HUES48 (cell line): ENCODE measurements at regions not wholly inside any gene's neighbourhood (a gene's known extent, or its start where the extent isn't known, plus 50 kb on each side); places are given as distances from the start of the nearest gene placed in this dataset.

Experiments
- H3K27ac ChIP-seq: one replicate; pipeline ENCODE4 v1.7.0; 2013; ENCODE audit warnings: low read depth, low read length, inconsistent platforms
- H3K27me3 ChIP-seq: 2 replicates; pipeline ENCODE4 v1.6.1; 2013; ENCODE audit warnings: mild to moderate bottlenecking, low read length; ENCODE audit not compliant: control insufficient read depth, insufficient read depth
- H3K36me3 ChIP-seq: 2 replicates; pipeline ENCODE4 v1.6.1; 2013; ENCODE audit warnings: low read length; ENCODE audit not compliant: control insufficient read depth, insufficient read depth
- H3K4me1 ChIP-seq: 2 replicates; pipeline ENCODE4 v1.6.1; 2013; ENCODE audit warnings: mild to moderate bottlenecking, low read length; ENCODE audit not compliant: control insufficient read depth, insufficient read depth
- H3K4me3 ChIP-seq: 2 replicates; pipeline ENCODE4 v1.5.1; 2013; ENCODE audit warnings: mild to moderate bottlenecking, low read depth, low read length
- H3K9ac ChIP-seq: 2 replicates; pipeline ENCODE4 v1.6.1; 2013; ENCODE audit warnings: mild to moderate bottlenecking, low read depth, low read length, moderate library complexity
- H3K9me3 ChIP-seq: 2 replicates; pipeline ENCODE4 v1.6.1; 2013; ENCODE audit warnings: low read length; ENCODE audit not compliant: control insufficient read depth, insufficient read depth

DNA sequence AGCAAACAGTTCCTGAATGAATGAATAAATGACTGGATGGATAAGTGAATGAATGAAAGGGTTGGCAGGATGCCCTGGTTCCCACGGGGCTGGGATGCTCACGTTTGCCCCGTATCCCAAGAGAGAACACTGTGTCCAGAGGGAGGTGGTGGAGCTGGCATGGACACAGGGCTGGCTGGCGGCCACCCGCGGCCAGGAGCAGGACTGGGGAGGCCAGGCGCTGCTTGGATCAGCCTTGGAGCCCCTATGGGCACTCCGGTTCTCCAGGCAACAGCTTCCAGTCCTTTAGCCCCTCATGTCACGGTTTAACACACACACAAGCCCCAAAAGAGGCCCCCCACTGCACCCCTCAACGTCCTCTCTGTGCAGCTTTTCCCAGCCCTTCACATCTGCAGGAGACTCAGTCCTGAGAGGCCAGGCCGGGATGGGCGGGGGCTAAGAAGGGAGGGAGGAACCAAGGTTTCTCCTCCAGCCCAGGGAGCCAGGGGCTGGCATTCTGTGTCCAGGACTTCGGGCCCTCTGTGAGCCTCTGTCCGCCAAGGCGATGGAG is 86.0 kb upstream of the ALDH1L1 start:
- Histone ChIP-seq H3K27me3 (peaks cover 15% of the 10 kb centered on the region), H3K9ac (no peak overlapping the region), H3K36me3 (no peaks in the 10 kb centered on the region), H3K9me3 (no peaks in the 10 kb centered on the region), H3K4me3 (no peak overlapping the region), H3K27ac (no peak overlapping the region), H3K4me1 (peaks cover 25% of the 10 kb centered on the region)

- Histone ChIP-seq H3K9me3 (no peaks in the 10 kb centered on the region), H3K36me3 (no peaks in the 10 kb centered on the region), H3K27ac (no peak overlapping the region), H3K4me3 (no peak overlapping the region), H3K4me1 (peaks cover 25% of the 10 kb centered on the region), H3K27me3 (peaks cover 15% of the 10 kb centered on the region), H3K9ac (no peak overlapping the region)
These were observed 84.6 kb upstream of the ALDH1L1 start for GRCh38 chr3:126264952-126265351.

DNA sequence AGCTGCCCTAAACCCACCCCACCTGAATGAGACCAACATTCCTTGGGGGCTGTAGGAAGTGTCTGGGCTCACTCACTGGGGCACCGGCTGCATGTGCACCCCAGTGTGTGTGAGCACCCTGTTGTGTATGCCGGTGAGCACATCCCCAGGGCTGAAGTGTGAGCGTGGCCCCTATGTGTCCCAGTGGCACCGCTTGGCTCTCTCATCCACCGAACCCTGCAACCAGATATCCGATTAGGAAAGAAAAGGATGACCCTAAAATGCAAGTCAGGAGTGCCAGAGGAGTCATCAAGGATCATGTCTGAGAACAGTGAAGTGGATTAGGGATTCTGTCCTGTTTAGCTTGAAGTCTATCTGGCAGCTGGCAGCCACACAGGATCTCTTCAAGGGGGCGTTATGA is 84.0 kb upstream of the ALDH1L1 start:
- H3K27me3 ChIP-seq = peaks cover 15% of the 10 kb centered on the region
- no peak overlapping the region for H3K4me3 ChIP-seq
- H3K9ac ChIP-seq = no peak overlapping the region
- H3K9me3 ChIP-seq = no peaks in the 10 kb centered on the region
- H3K36me3 ChIP-seq = no peaks in the 10 kb centered on the region
- peaks cover 25% of the 10 kb centered on the region for H3K4me1 ChIP-seq
- no peak overlapping the region for H3K27ac ChIP-seq

DNA sequence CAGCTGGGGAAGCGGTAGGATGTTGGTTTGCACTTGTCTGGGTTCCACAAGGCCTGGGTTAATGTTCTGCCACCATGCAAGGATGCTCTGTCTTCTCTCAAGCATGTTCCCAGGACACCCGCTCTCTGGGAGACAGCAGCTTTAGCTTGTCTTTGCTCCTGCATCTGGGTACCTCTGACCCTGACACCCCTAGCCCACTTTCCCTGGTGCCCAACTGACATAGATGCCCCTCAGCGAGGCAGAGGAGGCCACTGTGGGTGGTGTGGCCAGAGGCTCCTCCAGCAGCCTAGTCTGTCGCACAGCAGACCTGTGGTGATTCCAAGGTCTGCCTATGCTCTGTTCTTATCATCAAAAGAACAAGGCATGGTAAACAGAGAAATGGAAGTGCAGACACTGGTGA is 83.6 kb upstream of the ALDH1L1 start:
- Histone ChIP-seq H3K4me1 (peaks cover 25% of the 10 kb centered on the region), H3K27ac (no peak overlapping the region), H3K9me3 (no peaks in the 10 kb centered on the region), H3K9ac (no peak overlapping the region), H3K4me3 (no peak overlapping the region), H3K36me3 (no peaks in the 10 kb centered on the region), H3K27me3 (peaks cover 15% of the 10 kb centered on the region)

- no peak overlapping the region for H3K4me3 ChIP-seq
- H3K9ac ChIP-seq = no peak overlapping the region
- H3K9me3 ChIP-seq = no peaks in the 10 kb centered on the region
- H3K27ac ChIP-seq = no peak overlapping the region
- peaks cover 25% of the 10 kb centered on the region for H3K4me1 ChIP-seq
- H3K36me3 ChIP-seq = no peaks in the 10 kb centered on the region
- H3K27me3 ChIP-seq = peaks cover 15% of the 10 kb centered on the region
These were observed 83.2 kb upstream of the ALDH1L1 start for GRCh38 chr3:126263539-126263938.

DNA sequence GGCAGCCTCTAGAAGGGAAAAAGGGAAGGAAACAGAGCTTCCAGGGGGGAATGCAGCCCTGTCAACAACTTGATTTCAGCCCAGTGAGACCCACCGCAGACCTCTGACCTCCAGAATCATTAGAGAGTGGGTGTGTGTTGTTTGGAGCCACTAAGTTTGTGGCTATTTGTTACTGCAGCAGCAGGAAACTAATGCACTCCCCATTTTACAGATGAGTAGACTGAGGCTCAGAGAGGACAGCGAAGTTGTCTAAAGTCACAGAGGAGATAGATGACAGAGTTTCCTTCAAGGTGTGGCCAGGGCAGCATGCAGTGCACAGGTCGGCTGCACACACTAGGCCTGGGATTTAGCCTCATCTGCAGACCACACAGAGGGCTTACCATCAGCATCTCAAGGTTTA is 81.8 kb upstream of the ALDH1L1 start:
- H3K9me3 ChIP-seq = no peaks in the 10 kb centered on the region
- H3K9ac ChIP-seq = no peak overlapping the region
- peaks cover 21% of the 10 kb centered on the region for H3K4me1 ChIP-seq
- H3K27me3 ChIP-seq = peaks cover 9% of the 10 kb centered on the region
- H3K4me3 ChIP-seq = no peak overlapping the region
- H3K36me3 ChIP-seq = no peaks in the 10 kb centered on the region
- no peak overlapping the region for H3K27ac ChIP-seq

- no peaks in the 10 kb centered on the region for H3K9me3 ChIP-seq
- H3K9ac ChIP-seq = peak overlapping the region; percentile 32; the same call in 1 of the 2 replicates
- H3K27ac ChIP-seq = no peak overlapping the region
- no peaks in the 10 kb centered on the region for H3K36me3 ChIP-seq
- H3K27me3 ChIP-seq = no peaks in the 10 kb centered on the region; the same call in 1 of the 2 replicates
- H3K4me1 ChIP-seq = peaks cover 9% of the 10 kb centered on the region; the same call in 1 of the 2 replicates
- H3K4me3 ChIP-seq = no peak overlapping the region
These were observed 80.7 kb upstream of the ALDH1L1 start for GRCh38 chr3:126261037-126261436.

- no peaks in the 10 kb centered on the region for H3K36me3 ChIP-seq
- H3K9me3 ChIP-seq = no peaks in the 10 kb centered on the region
- H3K27me3 ChIP-seq = no peaks in the 10 kb centered on the region; the same call in 1 of the 2 replicates
- no peak overlapping the region for H3K9ac ChIP-seq
- H3K27ac ChIP-seq = no peak overlapping the region
- no peak overlapping the region for H3K4me3 ChIP-seq
- H3K4me1 ChIP-seq = peaks cover 2% of the 10 kb centered on the region; the same call in 1 of the 2 replicates
These were observed 79.3 kb upstream of the ALDH1L1 start for GRCh38 chr3:126259411-126260391.

GRCh38 chr3:126258670-126259069 is 78.3 kb upstream of the ALDH1L1 start:
- no peaks in the 10 kb centered on the region for H3K4me1 ChIP-seq
- no peak overlapping the region for H3K9ac ChIP-seq
- H3K4me3 ChIP-seq = no peak overlapping the region
- no peaks in the 10 kb centered on the region for H3K9me3 ChIP-seq
- no peaks in the 10 kb centered on the region; the same call in 1 of the 2 replicates for H3K27me3 ChIP-seq
- no peaks in the 10 kb centered on the region for H3K36me3 ChIP-seq
- no peak overlapping the region for H3K27ac ChIP-seq

DNA sequence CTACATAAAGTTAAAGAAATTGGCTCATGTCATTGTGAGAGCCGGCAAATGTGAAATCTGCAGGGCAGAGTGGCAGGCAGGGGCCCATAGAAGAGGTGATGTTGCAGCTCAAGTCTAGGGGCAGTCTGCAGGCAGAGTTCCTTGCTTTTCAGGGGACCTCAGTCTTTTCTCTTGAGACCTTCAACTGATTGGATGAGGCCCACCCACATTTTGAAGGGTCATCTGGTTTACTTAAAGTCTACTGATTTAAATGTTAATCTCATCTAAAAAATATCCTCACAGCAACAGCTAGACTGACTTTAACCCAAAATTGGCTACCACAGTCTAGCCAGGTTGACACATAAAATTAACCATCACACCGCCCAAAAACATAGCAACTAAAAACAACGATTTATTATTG is 77.6 kb upstream of the ALDH1L1 start:
- Histone ChIP-seq H3K4me1 (no peaks in the 10 kb centered on the region), H3K27me3 (no peaks in the 10 kb centered on the region; the same call in 1 of the 2 replicates), H3K4me3 (no peak overlapping the region), H3K9me3 (no peaks in the 10 kb centered on the region), H3K9ac (no peak overlapping the region), H3K27ac (no peak overlapping the region), H3K36me3 (no peaks in the 10 kb centered on the region)

- H3K27me3 ChIP-seq = no peaks in the 10 kb centered on the region; the same call in 1 of the 2 replicates
- H3K4me1 ChIP-seq = no peaks in the 10 kb centered on the region
- H3K36me3 ChIP-seq = no peaks in the 10 kb centered on the region
- no peak overlapping the region for H3K9ac ChIP-seq
- H3K9me3 ChIP-seq = no peaks in the 10 kb centered on the region
- no peak overlapping the region for H3K4me3 ChIP-seq
- no peak overlapping the region for H3K27ac ChIP-seq
These were observed 76.8 kb upstream of the ALDH1L1 start for GRCh38 chr3:126257174-126257573.
